ENCODE measurements at regions not wholly inside any gene's neighbourhood (a gene's known extent, or its start where the extent isn't known, plus 50 kb on each side); places are given as distances from the start of the nearest gene placed in this dataset.

- no peak for DNase-seq (ENCODE audit: low read depth in 4 of 6, low spot score in 6 of 6)
- Histone ChIP-seq H3K27ac (ENCODE audit: low read depth, low read length) (no peak overlapping the region), H3K4me3 (ENCODE audit: low read depth, low read length) (no peak overlapping the region), H3K36me3 (ENCODE audit: control insufficient read depth, insufficient read depth, low read length) (no peaks in the 10 kb centered on the region), H3K4me1 (ENCODE audit: control insufficient read depth, insufficient read depth, low read length) (no peaks in the 10 kb centered on the region), H3K9me3 (ENCODE audit: control insufficient read depth, insufficient read depth, low read length) (no peaks in the 10 kb centered on the region), H3K27me3 (ENCODE audit: control insufficient read depth, insufficient read depth, low read length) (no peaks in the 10 kb centered on the region)
Observed at GRCh38 chr2:102078773-102079172, 63.8 kb upstream of the IL1R1 start.

- Histone ChIP-seq H3K4me1 (ENCODE audit: control insufficient read depth, insufficient read depth, low read length) (no peaks in the 10 kb centered on the region), H3K4me3 (ENCODE audit: low read depth, low read length) (no peak overlapping the region), H3K27ac (ENCODE audit: low read depth, low read length) (no peak overlapping the region), H3K9me3 (ENCODE audit: control insufficient read depth, insufficient read depth, low read length) (no peaks in the 10 kb centered on the region), H3K27me3 (ENCODE audit: control insufficient read depth, insufficient read depth, low read length) (no peaks in the 10 kb centered on the region), H3K36me3 (ENCODE audit: control insufficient read depth, insufficient read depth, low read length) (no peaks in the 10 kb centered on the region)
- 93% methylated on average over 2 of the region's 6 CpGs for WGBS (ENCODE audit: insufficient coverage)
- no peak for DNase-seq (ENCODE audit: low read depth in 4 of 6, low spot score in 6 of 6)
Observed at GRCh38 chr2:102080451-102081242, 61.9 kb upstream of the IL1R1 start.

- Histone ChIP-seq H3K36me3 (ENCODE audit: control insufficient read depth, insufficient read depth, low read length) (no peaks in the 10 kb centered on the region), H3K9me3 (ENCODE audit: control insufficient read depth, insufficient read depth, low read length) (no peaks in the 10 kb centered on the region), H3K27ac (ENCODE audit: low read depth, low read length) (no peak overlapping the region), H3K4me3 (ENCODE audit: low read depth, low read length) (no peak overlapping the region), H3K4me1 (ENCODE audit: control insufficient read depth, insufficient read depth, low read length) (no peaks in the 10 kb centered on the region), H3K27me3 (ENCODE audit: control insufficient read depth, insufficient read depth, low read length) (no peaks in the 10 kb centered on the region)
- DNase-seq (ENCODE audit: low read depth in 4 of 6, low spot score in 6 of 6): no peak
- no CpG with 5 or more reads among the region's 2 CpGs for WGBS (ENCODE audit: insufficient coverage)
Observed at GRCh38 chr2:102081243-102081522, 61.4 kb upstream of the IL1R1 start.

GRCh38 chr2:102081606-102082005 lies 60.9 kb upstream of the IL1R1 start:
- H3K4me3 ChIP-seq (ENCODE audit: low read depth, low read length): no peak overlapping the region
- no peaks in the 10 kb centered on the region for H3K36me3 ChIP-seq (ENCODE audit: control insufficient read depth, insufficient read depth, low read length)
- H3K4me1 ChIP-seq (ENCODE audit: control insufficient read depth, insufficient read depth, low read length): no peaks in the 10 kb centered on the region
- H3K27ac ChIP-seq (ENCODE audit: low read depth, low read length): no peak overlapping the region
- H3K27me3 ChIP-seq (ENCODE audit: control insufficient read depth, insufficient read depth, low read length): no peaks in the 10 kb centered on the region
- 75% methylated on average over 1 of the region's 5 CpGs for WGBS (ENCODE audit: insufficient coverage)
- no peaks in the 10 kb centered on the region for H3K9me3 ChIP-seq (ENCODE audit: control insufficient read depth, insufficient read depth, low read length)
- no peak for DNase-seq (ENCODE audit: low read depth in 4 of 6, low spot score in 6 of 6)

GRCh38 chr2:102082571-102083392 lies 59.8 kb upstream of the IL1R1 start:
- Histone ChIP-seq H3K27ac (ENCODE audit: low read depth, low read length) (no peak overlapping the region), H3K36me3 (ENCODE audit: control insufficient read depth, insufficient read depth, low read length) (no peaks in the 10 kb centered on the region)
- WGBS (ENCODE audit: insufficient coverage): 59% methylated on average over 3 of the region's 10 CpGs

GRCh38 chr2:102083393-102083703 lies 59.2 kb upstream of the IL1R1 start:
- H3K27me3 ChIP-seq (ENCODE audit: control insufficient read depth, insufficient read depth, low read length): no peaks in the 10 kb centered on the region
- H3K4me3 ChIP-seq (ENCODE audit: low read depth, low read length): no peak overlapping the region
- H3K4me1 ChIP-seq (ENCODE audit: control insufficient read depth, insufficient read depth, low read length): no peaks in the 10 kb centered on the region
- DNase-seq (ENCODE audit: low read depth in 4 of 6, low spot score in 6 of 6): no peak
- H3K27ac ChIP-seq (ENCODE audit: low read depth, low read length): no peak overlapping the region
- no peaks in the 10 kb centered on the region for H3K9me3 ChIP-seq (ENCODE audit: control insufficient read depth, insufficient read depth, low read length)
- H3K36me3 ChIP-seq (ENCODE audit: control insufficient read depth, insufficient read depth, low read length): no peaks in the 10 kb centered on the region
- no CpG with 5 or more reads among the region's 3 CpGs for WGBS (ENCODE audit: insufficient coverage)

More at GRCh38 chr2:102082571-102083392, 59.8 kb upstream of the IL1R1 start:
- Histone ChIP-seq H3K27me3 (ENCODE audit: control insufficient read depth, insufficient read depth, low read length) (no peaks in the 10 kb centered on the region), H3K4me1 (ENCODE audit: control insufficient read depth, insufficient read depth, low read length) (no peaks in the 10 kb centered on the region), H3K9me3 (ENCODE audit: control insufficient read depth, insufficient read depth, low read length) (no peaks in the 10 kb centered on the region), H3K4me3 (ENCODE audit: low read depth, low read length) (no peak overlapping the region)
- peak in 1 of 6 donors; percentile 39 for DNase-seq (ENCODE audit: low read depth in 4 of 6, low spot score in 6 of 6)

GRCh38 chr2:102084651-102085050 lies 57.9 kb upstream of the IL1R1 start:
- no peaks in the 10 kb centered on the region for H3K36me3 ChIP-seq (ENCODE audit: control insufficient read depth, insufficient read depth, low read length)
- H3K4me3 ChIP-seq (ENCODE audit: low read depth, low read length): no peak overlapping the region
- DNase-seq (ENCODE audit: low read depth in 4 of 6, low spot score in 6 of 6): peak in 1 of 6 donors; percentile 19
- H3K27ac ChIP-seq (ENCODE audit: low read depth, low read length): no peak overlapping the region
- no peaks in the 10 kb centered on the region for H3K9me3 ChIP-seq (ENCODE audit: control insufficient read depth, insufficient read depth, low read length)
- no peaks in the 10 kb centered on the region for H3K4me1 ChIP-seq (ENCODE audit: control insufficient read depth, insufficient read depth, low read length)
- 60% methylated on average over 1 of the region's 2 CpGs for WGBS (ENCODE audit: insufficient coverage)
- H3K27me3 ChIP-seq (ENCODE audit: control insufficient read depth, insufficient read depth, low read length): no peaks in the 10 kb centered on the region

- no CpG with 5 or more reads among the region's 1 CpG for WGBS (ENCODE audit: insufficient coverage)
- Histone ChIP-seq H3K36me3 (ENCODE audit: control insufficient read depth, insufficient read depth, low read length) (no peaks in the 10 kb centered on the region), H3K4me1 (ENCODE audit: control insufficient read depth, insufficient read depth, low read length) (no peaks in the 10 kb centered on the region), H3K4me3 (ENCODE audit: low read depth, low read length) (no peak overlapping the region), H3K27ac (ENCODE audit: low read depth, low read length) (no peak overlapping the region), H3K9me3 (ENCODE audit: control insufficient read depth, insufficient read depth, low read length) (no peaks in the 10 kb centered on the region), H3K27me3 (ENCODE audit: control insufficient read depth, insufficient read depth, low read length) (no peaks in the 10 kb centered on the region)
- no peak for DNase-seq (ENCODE audit: low read depth in 4 of 6, low spot score in 6 of 6)
Observed at GRCh38 chr2:102085238-102085637, 57.3 kb upstream of the IL1R1 start.

GRCh38 chr2:102086150-102086872 lies 56.2 kb upstream of the IL1R1 start:
- Histone ChIP-seq H3K36me3 (ENCODE audit: control insufficient read depth, insufficient read depth, low read length) (no peaks in the 10 kb centered on the region), H3K27me3 (ENCODE audit: control insufficient read depth, insufficient read depth, low read length) (no peaks in the 10 kb centered on the region), H3K27ac (ENCODE audit: low read depth, low read length) (no peak overlapping the region), H3K4me1 (ENCODE audit: control insufficient read depth, insufficient read depth, low read length) (no peaks in the 10 kb centered on the region), H3K4me3 (ENCODE audit: low read depth, low read length) (no peak overlapping the region), H3K9me3 (ENCODE audit: control insufficient read depth, insufficient read depth, low read length) (no peaks in the 10 kb centered on the region)
- DNase-seq (ENCODE audit: low read depth in 4 of 6, low spot score in 6 of 6): no peak
- no CpG with 5 or more reads among the region's 6 CpGs for WGBS (ENCODE audit: insufficient coverage)
